ENCODE measurements at regions not wholly inside any gene's neighbourhood (a gene's known extent, or its start where the extent isn't known, plus 50 kb on each side); places are given as distances from the start of the nearest gene placed in this dataset.

- TF ChIP-seq NANOG (IDR thresholded peaks at IDR 0.05; ENCODE audit: borderline replicate concordance) (no peak), EZH2phosphoT487 (IDR thresholded peaks at IDR 0.05; ENCODE audit: unreplicated experiment) (no peak), EZH2 (IDR thresholded peaks at IDR 0.05; ENCODE audit: low read depth, unreplicated experiment) (no peak), CTCF (conservative IDR thresholded peaks at IDR 0.05; ENCODE audit: low read depth in 2 of 2) (no peak), CREB1 (CRISPR knock-in tag; IDR thresholded peaks at IDR 0.05; ENCODE audit: low read depth) (no peak), ETS1 (IDR thresholded peaks at IDR 0.05) (no peak), JUNB (IDR thresholded peaks at IDR 0.05; ENCODE audit: unreplicated experiment) (no peak), ZNF331 (CRISPR knock-in tag; IDR thresholded peaks at IDR 0.05; ENCODE audit: low read depth) (no peak), STAT1 (IDR thresholded peaks at IDR 0.05; ENCODE audit: unreplicated experiment) (no peak), ZNF114 (CRISPR knock-in tag; IDR thresholded peaks at IDR 0.05) (no peak), POLR2AphosphoS5 (IDR thresholded peaks at IDR 0.05; ENCODE audit: low read depth) (no peak), REST (IDR thresholded peaks at IDR 0.05; ENCODE audit: unreplicated experiment) (no peak)
- TF ChIP-seq, protein P1, sequence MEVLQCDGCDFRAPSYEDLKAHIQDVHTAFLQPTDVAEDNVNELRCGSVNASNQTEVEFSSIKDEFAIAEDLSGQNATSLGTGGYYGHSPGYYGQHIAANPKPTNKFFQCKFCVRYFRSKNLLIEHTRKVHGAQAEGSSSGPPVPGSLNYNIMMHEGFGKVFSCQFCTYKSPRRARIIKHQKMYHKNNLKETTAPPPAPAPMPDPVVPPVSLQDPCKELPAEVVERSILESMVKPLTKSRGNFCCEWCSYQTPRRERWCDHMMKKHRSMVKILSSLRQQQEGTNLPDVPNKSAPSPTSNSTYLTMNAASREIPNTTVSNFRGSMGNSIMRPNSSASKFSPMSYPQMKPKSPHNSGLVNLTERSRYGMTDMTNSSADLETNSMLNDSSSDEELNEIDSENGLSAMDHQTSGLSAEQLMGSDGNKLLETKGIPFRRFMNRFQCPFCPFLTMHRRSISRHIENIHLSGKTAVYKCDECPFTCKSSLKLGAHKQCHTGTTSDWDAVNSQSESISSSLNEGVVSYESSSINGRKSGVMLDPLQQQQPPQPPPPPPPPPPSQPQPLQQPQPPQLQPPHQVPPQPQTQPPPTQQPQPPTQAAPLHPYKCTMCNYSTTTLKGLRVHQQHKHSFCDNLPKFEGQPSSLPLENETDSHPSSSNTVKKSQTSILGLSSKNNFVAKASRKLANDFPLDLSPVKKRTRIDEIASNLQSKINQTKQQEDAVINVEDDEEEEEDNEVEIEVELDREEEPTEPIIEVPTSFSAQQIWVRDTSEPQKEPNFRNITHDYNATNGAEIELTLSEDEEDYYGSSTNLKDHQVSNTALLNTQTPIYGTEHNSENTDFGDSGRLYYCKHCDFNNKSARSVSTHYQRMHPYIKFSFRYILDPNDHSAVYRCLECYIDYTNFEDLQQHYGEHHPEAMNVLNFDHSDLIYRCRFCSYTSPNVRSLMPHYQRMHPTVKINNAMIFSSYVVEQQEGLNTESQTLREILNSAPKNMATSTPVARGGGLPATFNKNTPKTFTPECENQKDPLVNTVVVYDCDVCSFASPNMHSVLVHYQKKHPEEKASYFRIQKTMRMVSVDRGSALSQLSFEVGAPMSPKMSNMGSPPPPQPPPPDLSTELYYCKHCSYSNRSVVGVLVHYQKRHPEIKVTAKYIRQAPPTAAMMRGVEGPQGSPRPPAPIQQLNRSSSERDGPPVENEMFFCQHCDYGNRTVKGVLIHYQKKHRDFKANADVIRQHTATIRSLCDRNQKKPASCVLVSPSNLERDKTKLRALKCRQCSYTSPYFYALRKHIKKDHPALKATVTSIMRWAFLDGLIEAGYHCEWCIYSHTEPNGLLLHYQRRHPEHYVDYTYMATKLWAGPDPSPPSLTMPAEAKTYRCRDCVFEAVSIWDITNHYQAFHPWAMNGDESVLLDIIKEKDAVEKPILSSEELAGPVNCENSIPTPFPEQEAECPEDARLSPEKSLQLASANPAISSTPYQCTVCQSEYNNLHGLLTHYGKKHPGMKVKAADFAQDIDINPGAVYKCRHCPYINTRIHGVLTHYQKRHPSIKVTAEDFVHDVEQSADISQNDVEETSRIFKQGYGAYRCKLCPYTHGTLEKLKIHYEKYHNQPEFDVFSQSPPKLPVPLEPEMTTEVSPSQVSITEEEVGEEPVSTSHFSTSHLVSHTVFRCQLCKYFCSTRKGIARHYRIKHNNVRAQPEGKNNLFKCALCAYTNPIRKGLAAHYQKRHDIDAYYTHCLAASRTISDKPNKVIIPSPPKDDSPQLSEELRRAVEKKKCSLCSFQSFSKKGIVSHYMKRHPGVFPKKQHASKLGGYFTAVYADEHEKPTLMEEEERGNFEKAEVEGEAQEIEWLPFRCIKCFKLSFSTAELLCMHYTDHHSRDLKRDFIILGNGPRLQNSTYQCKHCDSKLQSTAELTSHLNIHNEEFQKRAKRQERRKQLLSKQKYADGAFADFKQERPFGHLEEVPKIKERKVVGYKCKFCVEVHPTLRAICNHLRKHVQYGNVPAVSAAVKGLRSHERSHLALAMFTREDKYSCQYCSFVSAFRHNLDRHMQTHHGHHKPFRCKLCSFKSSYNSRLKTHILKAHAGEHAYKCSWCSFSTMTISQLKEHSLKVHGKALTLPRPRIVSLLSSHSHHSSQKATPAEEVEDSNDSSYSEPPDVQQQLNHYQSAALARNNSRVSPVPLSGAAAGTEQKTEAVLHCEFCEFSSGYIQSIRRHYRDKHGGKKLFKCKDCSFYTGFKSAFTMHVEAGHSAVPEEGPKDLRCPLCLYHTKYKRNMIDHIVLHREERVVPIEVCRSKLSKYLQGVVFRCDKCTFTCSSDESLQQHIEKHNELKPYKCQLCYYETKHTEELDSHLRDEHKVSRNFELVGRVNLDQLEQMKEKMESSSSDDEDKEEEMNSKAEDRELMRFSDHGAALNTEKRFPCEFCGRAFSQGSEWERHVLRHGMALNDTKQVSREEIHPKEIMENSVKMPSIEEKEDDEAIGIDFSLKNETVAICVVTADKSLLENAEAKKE (CRISPR knock-in tag; IDR thresholded peaks at IDR 0.05): no peak
- peaks cover 15% of the 10 kb centered on the region for H3K9me2 ChIP-seq (ENCODE audit: insufficient read depth)
These were observed 434.4 kb upstream of the ZFHX3 start for GRCh38 chr16:73482310-73482709.

More at GRCh38 chr16:73482310-73482709, 434.4 kb upstream of the ZFHX3 start:
- no peak for ATAC-seq
- DNase-seq (ENCODE audit: low spot score): no peak
- Histone ChIP-seq H3K4me2 (peak overlapping the region; percentile 31; the same call in 1 of the 2 replicates), H3K79me2 (replicated peaks; ENCODE audit: insufficient read depth) (no peaks in the 10 kb centered on the region), H3K27me3 (ENCODE audit: insufficient read depth) (no peaks in the 10 kb centered on the region), H3K4me3 (no peak overlapping the region), H4K20me1 (replicated peaks; ENCODE audit: insufficient read depth) (no peaks in the 10 kb centered on the region), H3K27ac (ENCODE audit: low read depth) (no peak overlapping the region), H3K4me1 (ENCODE audit: insufficient read depth) (peaks cover 30% of the 10 kb centered on the region), H2AFZ (no peak overlapping the region), H3F3A (replicated peaks; ENCODE audit: low read depth) (no peaks in the 10 kb centered on the region), H3K36me3 (ENCODE audit: insufficient read depth) (no peaks in the 10 kb centered on the region)
- peaks cover 40% of the 10 kb centered on the region for H3K4me1 Mint-ChIP-seq
- H3K4me3 Mint-ChIP-seq: no peak overlapping the region
- H3K27me3 Mint-ChIP-seq (ENCODE audit: insufficient read depth, low read depth, poor library complexity): peaks cover 8% of the 10 kb centered on the region
- H3K36me3 Mint-ChIP-seq (ENCODE audit: low read depth): no peaks in the 10 kb centered on the region
- H3K9me3 Mint-ChIP-seq: no peaks in the 10 kb centered on the region
- no peak overlapping the region for H3K27ac Mint-ChIP-seq
